A673 (cell line): ENCODE measurements at regions not wholly inside any gene's neighbourhood (a gene's known extent, or its start where the extent isn't known, plus 50 kb on each side); places are given as distances from the start of the nearest gene placed in this dataset.

ENCODE experiments used
- BruUV-seq: library from RNA; stranded (reverse); fragments of 400-500 nt; replicated peaks from 2 replicates; lab custom pipeline; 2021; lab: Mats Ljungman, UMichigan
- CTCF ChIA-PET: fragments of 300-600 bp; sonication (Branson Sonifier 250); formaldehyde crosslinking; loops from one replicate; lab custom pipeline; 2022; ENCODE audit warnings: antibody characterized with exemption; lab: Charles Lee
- POLR2A ChIA-PET: fragments of 300-600 bp; sonication (Branson Sonifier 250); formaldehyde crosslinking; loops from one replicate; lab custom pipeline; 2022; ENCODE audit warnings: antibody characterized with exemption; ENCODE audit not compliant: low non-redundant PET; lab: Charles Lee
- DNase-seq: peaks from one replicate; pipeline ENCODE4 v3.0.0-alpha.2; 2015; ENCODE audit warnings: low spot score
- H3K27ac ChIP-seq: fragments of 200-600 bp; sonication (generic); 2 replicates; pipeline ENCODE4 v1.5.1; 2016; ENCODE audit warnings: mixed run types, low read depth, mild to moderate bottlenecking, mixed read lengths, antibody characterized with exemption, low read length; ENCODE audit not compliant: poor library complexity, severe bottlenecking
- H3K27me3 ChIP-seq: fragments of 200-600 bp; sonication (generic); replicated peaks from 2 replicates; pipeline ENCODE4 v1.6.1; 2017; ENCODE audit warnings: mixed run types, low read depth, mild to moderate bottlenecking, mixed read lengths, antibody characterized with exemption, low read length; ENCODE audit not compliant: insufficient read depth, poor library complexity
- H3K36me3 ChIP-seq: fragments of 200-600 bp; sonication (generic); 2 replicates; pipeline ENCODE4 v1.6.1; 2016; ENCODE audit warnings: mixed run types, mild to moderate bottlenecking, mixed read lengths, antibody characterized with exemption, low read length; ENCODE audit not compliant: insufficient read depth, poor library complexity, severe bottlenecking
- H3K4me1 ChIP-seq: fragments of 200-600 bp; sonication (generic); 2 replicates; pipeline ENCODE4 v1.6.1; 2017; ENCODE audit warnings: mixed run types, mild to moderate bottlenecking, mixed read lengths, antibody characterized with exemption, low read length; ENCODE audit not compliant: insufficient read depth, poor library complexity, severe bottlenecking
- H3K4me3 ChIP-seq: fragments of 200-600 bp; sonication (generic); 2 replicates; pipeline ENCODE4 v1.5.1; 2016; ENCODE audit warnings: low read depth, mixed run types, mild to moderate bottlenecking, mixed read lengths, low read length; ENCODE audit not compliant: poor library complexity, severe bottlenecking
- H3K9me3 ChIP-seq: fragments of 200-600 bp; sonication (generic); 2 replicates; pipeline ENCODE4 v1.6.1; 2016; ENCODE audit warnings: mixed run types, low read depth, mild to moderate bottlenecking, mixed read lengths, antibody characterized with exemption, low read length; ENCODE audit not compliant: poor library complexity, severe bottlenecking
- CTCF ChIP-seq: fragments of 300-800, 200-600 bp; sonication (generic); conservative IDR thresholded peaks from 2 replicates; pipeline ENCODE4 v1.5.1; 2017; ENCODE audit warnings: low read depth, mild to moderate bottlenecking, antibody characterized with exemption, low read length, moderate library complexity, mixed read lengths
- EZH2 ChIP-seq: fragments of 200-600 bp; sonication (generic); IDR thresholded peaks from 2 replicates; pipeline ENCODE4 v1.6.1; 2017; ENCODE audit warnings: borderline replicate concordance, low read depth, mild to moderate bottlenecking, mixed read lengths, antibody characterized with exemption, low read length; ENCODE audit not compliant: poor library complexity, severe bottlenecking
- intact Hi-C: fragments of 100-400 bp; cut with micrococcal nuclease; formaldehyde crosslinking; loops from one replicate; pipeline ENCODE4 v1.10.0; 2022; ENCODE audit not compliant: unreplicated experiment

- DNase-seq = no peak
- Histone ChIP-seq H3K36me3 (no peaks in the 10 kb centered on the region), H3K4me3 (no peak overlapping the region), H3K9me3 (no peaks in the 10 kb centered on the region), H3K27me3 (no peaks in the 10 kb centered on the region), H3K27ac (no peak overlapping the region), H3K4me1 (no peaks in the 10 kb centered on the region)
- intact Hi-C loops = no loop called here
- ChIA-PET CTCF (no interaction called here), POLR2A (no interaction called here)
- TF ChIP-seq CTCF (no peak), EZH2 (no peak)
- BruUV-seq = no TSS peak
Measured at GRCh38 chr7:11297126-11297625, 323.5 kb downstream of the PHF14 start.

- POLR2A ChIA-PET = no interaction called here
- DNase-seq = no peak
- intact Hi-C loops = no loop called here
Measured at GRCh38 chr7:11297764-11298163, 324.1 kb downstream of the PHF14 start.

GRCh38 chr7:11298220-11298619, 324.5 kb downstream of the PHF14 start:
- Histone ChIP-seq H3K4me3 (no peak overlapping the region), H3K27me3 (no peaks in the 10 kb centered on the region), H3K9me3 (no peaks in the 10 kb centered on the region), H3K36me3 (no peaks in the 10 kb centered on the region), H3K27ac (no peak overlapping the region), H3K4me1 (no peaks in the 10 kb centered on the region)
- CTCF ChIA-PET = no interaction called here
- peak; percentile 22 for DNase-seq
- BruUV-seq = no TSS peak
- intact Hi-C loops = no loop called here
- TF ChIP-seq EZH2 (no peak), CTCF (no peak)
- POLR2A ChIA-PET = no interaction called here

More at GRCh38 chr7:11297764-11298163, 324.1 kb downstream of the PHF14 start:
- Histone ChIP-seq H3K27me3 (no peaks in the 10 kb centered on the region), H3K9me3 (no peaks in the 10 kb centered on the region), H3K36me3 (no peaks in the 10 kb centered on the region), H3K27ac (no peak overlapping the region), H3K4me3 (no peak overlapping the region), H3K4me1 (no peaks in the 10 kb centered on the region)
- TF ChIP-seq EZH2 (no peak), CTCF (no peak)
- BruUV-seq = no TSS peak
- CTCF ChIA-PET = no interaction called here
